Nephron (organoid): ENCODE measurements at regions not wholly inside any gene's neighbourhood (a gene's known extent, or its start where the extent isn't known, plus 50 kb on each side); places are given as distances from the start of the nearest gene placed in this dataset.

Experiments
- H3K27ac Mint-ChIP-seq, 3 experiments: 2 replicates each; pipeline ENCODE4 v1.8.0; 2020; ENCODE audit warnings: mixed read lengths in 3 of 3, mild to moderate bottlenecking in 2 of 3, moderate library complexity in 1 of 3
- H3K27me3 Mint-ChIP-seq: 2 replicates; pipeline ENCODE4 v1.8.0; 2021; ENCODE audit warnings: low read depth, mild to moderate bottlenecking, moderate library complexity, mixed read lengths
- H3K36me3 Mint-ChIP-seq: 2 replicates; pipeline ENCODE4 v1.8.0; 2020; ENCODE audit warnings: low read depth, mixed read lengths
- H3K4me1 Mint-ChIP-seq: 2 replicates; pipeline ENCODE4 v1.8.0; 2020; ENCODE audit warnings: mixed read lengths
- H3K4me3 Mint-ChIP-seq, 3 experiments: 2 replicates each; pipeline ENCODE4 v1.8.0; 2020; ENCODE audit warnings: mild to moderate bottlenecking in 3 of 3, mixed read lengths in 3 of 3, moderate library complexity in 2 of 3
- H3K9me3 Mint-ChIP-seq: 2 replicates; pipeline ENCODE4 v1.8.0; 2020; ENCODE audit warnings: mixed read lengths
- TF ChIP-seq, protein P1 (sequence below), 3 experiments: fragments of 200-600 bp; sonication (generic); IDR thresholded peaks; one replicate each; pipeline ENCODE4 v1.5.0; 2021; ENCODE audit warnings: antibody characterized with exemption in 3 of 3; ENCODE audit not compliant: unreplicated experiment in 3 of 3

GRCh38 chr5:145499483-145499882, 335.7 kb downstream of the PRELID2 start:
- no peaks in the 10 kb centered on the region for H3K36me3 Mint-ChIP-seq
- no peaks in the 10 kb centered on the region for H3K4me1 Mint-ChIP-seq
- no peaks in the 10 kb centered on the region for H3K27me3 Mint-ChIP-seq
- TF ChIP-seq, protein P1, sequence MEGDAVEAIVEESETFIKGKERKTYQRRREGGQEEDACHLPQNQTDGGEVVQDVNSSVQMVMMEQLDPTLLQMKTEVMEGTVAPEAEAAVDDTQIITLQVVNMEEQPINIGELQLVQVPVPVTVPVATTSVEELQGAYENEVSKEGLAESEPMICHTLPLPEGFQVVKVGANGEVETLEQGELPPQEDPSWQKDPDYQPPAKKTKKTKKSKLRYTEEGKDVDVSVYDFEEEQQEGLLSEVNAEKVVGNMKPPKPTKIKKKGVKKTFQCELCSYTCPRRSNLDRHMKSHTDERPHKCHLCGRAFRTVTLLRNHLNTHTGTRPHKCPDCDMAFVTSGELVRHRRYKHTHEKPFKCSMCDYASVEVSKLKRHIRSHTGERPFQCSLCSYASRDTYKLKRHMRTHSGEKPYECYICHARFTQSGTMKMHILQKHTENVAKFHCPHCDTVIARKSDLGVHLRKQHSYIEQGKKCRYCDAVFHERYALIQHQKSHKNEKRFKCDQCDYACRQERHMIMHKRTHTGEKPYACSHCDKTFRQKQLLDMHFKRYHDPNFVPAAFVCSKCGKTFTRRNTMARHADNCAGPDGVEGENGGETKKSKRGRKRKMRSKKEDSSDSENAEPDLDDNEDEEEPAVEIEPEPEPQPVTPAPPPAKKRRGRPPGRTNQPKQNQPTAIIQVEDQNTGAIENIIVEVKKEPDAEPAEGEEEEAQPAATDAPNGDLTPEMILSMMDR (IDR thresholded peaks at IDR 0.05; ENCODE audit: unreplicated experiment in 3 of 3): no peak
- H3K4me3 Mint-ChIP-seq: no peak overlapping the region
- no peaks in the 10 kb centered on the region for H3K9me3 Mint-ChIP-seq
- H3K27ac Mint-ChIP-seq: no peak overlapping the region

GRCh38 chr5:145497052-145497451, 338.1 kb downstream of the PRELID2 start:
- no peaks in the 10 kb centered on the region for H3K4me1 Mint-ChIP-seq
- H3K27ac Mint-ChIP-seq: no peak overlapping the region
- no peaks in the 10 kb centered on the region for H3K27me3 Mint-ChIP-seq
- H3K9me3 Mint-ChIP-seq: no peaks in the 10 kb centered on the region
- H3K36me3 Mint-ChIP-seq: no peaks in the 10 kb centered on the region
- TF ChIP-seq, protein P1 (IDR thresholded peaks at IDR 0.05; ENCODE audit: unreplicated experiment in 3 of 3): no peak
- no peak overlapping the region for H3K4me3 Mint-ChIP-seq

GRCh38 chr5:145495741-145496140, 339.4 kb downstream of the PRELID2 start:
- TF ChIP-seq, protein P1 (IDR thresholded peaks at IDR 0.05; ENCODE audit: unreplicated experiment in 3 of 3): no peak
- no peak overlapping the region for H3K27ac Mint-ChIP-seq
- H3K27me3 Mint-ChIP-seq: no peaks in the 10 kb centered on the region
- no peaks in the 10 kb centered on the region for H3K36me3 Mint-ChIP-seq
- H3K4me3 Mint-ChIP-seq: no peak overlapping the region
- H3K4me1 Mint-ChIP-seq: no peaks in the 10 kb centered on the region
- no peaks in the 10 kb centered on the region for H3K9me3 Mint-ChIP-seq

- Mint-ChIP-seq H3K4me1 (no peaks in the 10 kb centered on the region), H3K27ac (no peak overlapping the region), H3K4me3 (no peak overlapping the region), H3K27me3 (no peaks in the 10 kb centered on the region), H3K36me3 (no peaks in the 10 kb centered on the region), H3K9me3 (no peaks in the 10 kb centered on the region)
- TF ChIP-seq, protein P1 (IDR thresholded peaks at IDR 0.05; ENCODE audit: unreplicated experiment in 3 of 3): no peak
Measured at GRCh38 chr5:145495196-145495595, 339.9 kb downstream of the PRELID2 start.

DNA sequence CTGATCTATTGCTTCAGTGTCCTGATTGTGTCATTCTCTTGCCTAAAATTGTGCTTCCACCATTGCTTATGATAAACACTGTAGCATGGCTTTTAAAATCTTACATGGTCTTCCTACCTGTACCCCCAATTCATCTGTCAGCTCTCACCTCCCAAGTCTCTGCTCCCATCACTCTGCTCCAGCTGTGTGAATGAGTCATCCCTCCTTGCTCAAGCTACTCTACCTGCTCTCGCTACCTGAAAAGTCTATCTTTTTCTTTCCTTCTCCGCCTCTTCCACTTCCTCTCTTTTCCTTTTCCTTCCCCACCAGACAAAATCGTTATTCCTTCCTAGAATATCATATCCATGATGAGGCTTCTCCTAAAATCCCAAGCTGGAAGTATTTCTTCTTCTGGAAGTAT, 341.7 kb downstream of the PRELID2 start:
- Mint-ChIP-seq H3K9me3 (no peaks in the 10 kb centered on the region), H3K4me1 (no peaks in the 10 kb centered on the region)

DNA sequence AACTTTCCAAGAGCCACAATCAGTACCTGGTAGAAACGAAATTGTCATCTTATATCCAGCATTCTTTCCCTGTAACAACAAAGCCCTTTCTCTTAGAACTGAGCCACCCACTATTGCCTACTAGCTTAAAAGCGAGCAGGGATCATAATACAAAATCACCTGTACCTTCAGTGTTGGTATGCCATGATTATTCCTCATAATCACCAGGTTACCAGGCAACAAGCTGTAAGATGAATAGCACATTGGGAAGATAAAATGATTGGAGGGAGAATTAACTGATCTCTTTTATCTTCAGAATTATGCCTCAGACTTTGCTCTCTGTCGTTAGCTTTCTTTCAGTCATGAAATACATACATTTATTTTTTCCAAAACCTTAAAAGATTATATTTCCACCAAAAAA, 345.6 kb downstream of the PRELID2 start:
- Mint-ChIP-seq H3K9me3 (no peaks in the 10 kb centered on the region), H3K4me3 (no peak overlapping the region), H3K27me3 (no peaks in the 10 kb centered on the region), H3K4me1 (no peaks in the 10 kb centered on the region), H3K27ac (no peak overlapping the region), H3K36me3 (no peaks in the 10 kb centered on the region)
- TF ChIP-seq, protein P1 (IDR thresholded peaks at IDR 0.05; ENCODE audit: unreplicated experiment in 3 of 3): no peak

More for the DNA sequence above, 341.7 kb downstream of the PRELID2 start:
- no peaks in the 10 kb centered on the region for H3K27me3 Mint-ChIP-seq
- no peak overlapping the region for H3K4me3 Mint-ChIP-seq
- TF ChIP-seq, protein P1 (IDR thresholded peaks at IDR 0.05; ENCODE audit: unreplicated experiment in 3 of 3): no peak
- H3K36me3 Mint-ChIP-seq: no peaks in the 10 kb centered on the region
- no peak overlapping the region for H3K27ac Mint-ChIP-seq
